ENCODE measurements at regions not wholly inside any gene's neighbourhood (a gene's known extent, or its start where the extent isn't known, plus 50 kb on each side); places are given as distances from the start of the nearest gene placed in this dataset.

DNA sequence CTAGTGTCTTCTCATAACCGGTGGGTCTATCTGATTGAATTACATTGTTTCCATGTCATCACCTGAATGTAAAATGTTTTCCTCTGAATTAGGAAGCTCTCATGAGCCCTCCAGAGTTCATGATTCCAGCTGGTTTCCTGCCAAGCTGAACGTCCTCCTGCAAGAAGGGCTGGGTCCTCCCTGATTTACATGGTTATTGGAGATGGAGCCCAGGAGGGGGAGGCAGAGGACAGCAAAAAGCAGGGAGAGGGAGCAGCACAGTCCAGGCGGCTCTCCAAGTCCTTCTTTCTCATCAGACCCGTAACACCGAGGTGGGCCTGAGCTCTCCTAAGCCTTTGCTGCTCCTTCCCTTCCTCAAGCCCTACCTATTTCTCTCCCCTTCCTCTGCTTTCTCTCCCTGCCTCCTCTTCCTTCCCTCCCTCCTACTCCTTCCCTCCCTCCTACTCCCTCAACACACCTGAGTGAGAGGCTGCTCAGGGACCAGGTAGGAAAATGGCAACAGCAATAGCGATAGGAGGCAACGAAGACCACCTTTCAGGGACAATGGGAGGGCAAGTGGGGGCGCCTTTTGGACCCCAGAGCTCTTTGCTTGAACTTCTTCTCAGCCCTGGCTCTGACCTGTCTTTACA is 265.9 kb downstream of the PRDM2 start:
- DNase-seq (ENCODE audit: low read depth, low spot score) = no peak
- TF ChIP-seq CTCF (IDR thresholded peaks at IDR 0.05; ENCODE audit: insufficient read depth, low read length, missing control alignments) = peak; percentile 50
- no peak overlapping the region for H3K4me3 ChIP-seq (ENCODE audit: low read depth, low read length)
- POLR2A ChIA-PET = no interaction called here
- CTCF ChIA-PET = interaction anchor here (1.1 kb wide), 1 partner anchor 40 kb away, joined by 3 read pairs; no protein-coding TSS in a partner anchor

GRCh38 chr1:13967707-13968106 is 267.7 kb downstream of the PRDM2 start:
- POLR2A ChIA-PET = no interaction called here
- no peak overlapping the region for H3K4me3 ChIP-seq (ENCODE audit: low read depth, low read length)
- no peak for TF ChIP-seq CTCF (IDR thresholded peaks at IDR 0.05; ENCODE audit: insufficient read depth, low read length, missing control alignments)
- CTCF ChIA-PET = interaction anchor here (0.7 kb wide), 1 partner anchor 308 kb away, joined by 3 read pairs; no protein-coding TSS in a partner anchor
- DNase-seq (ENCODE audit: low read depth, low spot score) = no peak

DNA sequence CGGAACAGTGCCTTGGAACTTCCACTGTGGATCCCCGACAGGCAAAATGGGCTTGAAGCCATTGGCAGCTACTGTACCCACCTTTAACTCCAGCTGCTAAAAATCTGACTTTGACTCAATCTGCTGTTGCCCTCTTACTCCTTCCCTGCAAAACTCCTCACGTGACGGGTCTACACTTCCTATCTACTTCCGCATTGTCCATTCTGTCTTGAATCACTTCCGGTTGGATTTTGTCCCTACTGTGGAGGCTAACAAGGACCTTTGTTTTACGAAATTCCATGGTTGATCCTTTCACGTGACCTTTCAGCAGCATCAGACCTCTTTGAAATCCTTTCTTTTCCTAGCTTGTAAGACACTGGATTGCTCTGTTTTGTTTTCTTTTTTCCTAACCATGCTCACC is 268.4 kb downstream of the PRDM2 start:
- ChIA-PET CTCF (no interaction called here), POLR2A (no interaction called here)
- no peak overlapping the region for H3K4me3 ChIP-seq (ENCODE audit: low read depth, low read length)
- no peak for TF ChIP-seq CTCF (IDR thresholded peaks at IDR 0.05; ENCODE audit: insufficient read depth, low read length, missing control alignments)
- DNase-seq (ENCODE audit: low read depth, low spot score) = no peak

- no peak for TF ChIP-seq CTCF (IDR thresholded peaks at IDR 0.05; ENCODE audit: insufficient read depth, low read length, missing control alignments)
- H3K4me3 ChIP-seq (ENCODE audit: low read depth, low read length) = no peak overlapping the region
- ChIA-PET CTCF (no interaction called here), POLR2A (no interaction called here)
- no peak for DNase-seq (ENCODE audit: low read depth, low spot score)
These were observed 270.8 kb downstream of the PRDM2 start for GRCh38 chr1:13970631-13971247.

- H3K4me3 ChIP-seq (ENCODE audit: low read depth, low read length) = no peak overlapping the region
- no peak for DNase-seq (ENCODE audit: low read depth, low spot score)
- POLR2A ChIA-PET = no interaction called here
- CTCF ChIA-PET = no interaction called here
- TF ChIP-seq CTCF (IDR thresholded peaks at IDR 0.05; ENCODE audit: insufficient read depth, low read length, missing control alignments) = no peak
These were observed 276.5 kb downstream of the PRDM2 start for GRCh38 chr1:13976485-13976884.

GRCh38 chr1:13981142-13981541 is 281.2 kb downstream of the PRDM2 start:
- H3K4me3 ChIP-seq (ENCODE audit: low read depth, low read length) = no peak overlapping the region
- DNase-seq (ENCODE audit: low read depth, low spot score) = no peak
- no peak for TF ChIP-seq CTCF (IDR thresholded peaks at IDR 0.05; ENCODE audit: insufficient read depth, low read length, missing control alignments)
- CTCF ChIA-PET = no interaction called here
- POLR2A ChIA-PET = no interaction called here
